GM20000 (cell line): ENCODE measurements at regions not wholly inside any gene's neighbourhood (a gene's known extent, or its start where the extent isn't known, plus 50 kb on each side); places are given as distances from the start of the nearest gene placed in this dataset.

ENCODE experiments used
- DNase-seq: peaks from one replicate; pipeline ENCODE4 v3.0.0; 2012; ENCODE audit warnings: low spot score
- TF ChIP-seq, protein P1 (sequence below): IDR thresholded peaks from 2 replicates; pipeline ENCODE4 v1.5.1; 2012; ENCODE audit warnings: mild to moderate bottlenecking, control low read depth; ENCODE audit errors: extremely low read depth, missing control alignments

- TF ChIP-seq, protein P1, sequence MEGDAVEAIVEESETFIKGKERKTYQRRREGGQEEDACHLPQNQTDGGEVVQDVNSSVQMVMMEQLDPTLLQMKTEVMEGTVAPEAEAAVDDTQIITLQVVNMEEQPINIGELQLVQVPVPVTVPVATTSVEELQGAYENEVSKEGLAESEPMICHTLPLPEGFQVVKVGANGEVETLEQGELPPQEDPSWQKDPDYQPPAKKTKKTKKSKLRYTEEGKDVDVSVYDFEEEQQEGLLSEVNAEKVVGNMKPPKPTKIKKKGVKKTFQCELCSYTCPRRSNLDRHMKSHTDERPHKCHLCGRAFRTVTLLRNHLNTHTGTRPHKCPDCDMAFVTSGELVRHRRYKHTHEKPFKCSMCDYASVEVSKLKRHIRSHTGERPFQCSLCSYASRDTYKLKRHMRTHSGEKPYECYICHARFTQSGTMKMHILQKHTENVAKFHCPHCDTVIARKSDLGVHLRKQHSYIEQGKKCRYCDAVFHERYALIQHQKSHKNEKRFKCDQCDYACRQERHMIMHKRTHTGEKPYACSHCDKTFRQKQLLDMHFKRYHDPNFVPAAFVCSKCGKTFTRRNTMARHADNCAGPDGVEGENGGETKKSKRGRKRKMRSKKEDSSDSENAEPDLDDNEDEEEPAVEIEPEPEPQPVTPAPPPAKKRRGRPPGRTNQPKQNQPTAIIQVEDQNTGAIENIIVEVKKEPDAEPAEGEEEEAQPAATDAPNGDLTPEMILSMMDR: no peak
- no peak for DNase-seq
Observed at GRCh38 chrX:149992918-149993317, 54.6 kb upstream of the EOLA2 start.

- TF ChIP-seq, protein P1: no peak
- DNase-seq: no peak
Observed at GRCh38 chrX:149993989-149994388, 55.7 kb upstream of the EOLA2 start.

DNA sequence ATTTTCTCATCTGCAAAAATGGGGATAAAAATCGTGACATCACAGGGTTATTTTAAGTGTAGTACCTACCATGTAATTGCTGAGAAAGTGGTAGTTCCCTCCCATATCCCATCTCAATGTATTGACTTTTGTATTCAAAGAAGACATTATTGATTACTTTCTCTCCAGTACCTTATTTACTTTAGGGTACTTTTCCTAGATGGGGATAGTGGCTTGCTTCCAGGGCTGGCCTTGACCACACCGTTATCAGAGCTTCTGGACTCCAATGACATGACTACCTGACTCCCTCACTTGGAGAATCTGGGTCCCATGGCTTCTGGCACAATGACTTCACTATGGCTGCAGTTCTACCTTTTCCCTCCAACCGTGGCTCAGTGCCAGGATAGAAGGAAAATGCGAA is 58.2 kb upstream of the EOLA2 start:
- no peak for DNase-seq
- TF ChIP-seq, protein P1: no peak

DNA sequence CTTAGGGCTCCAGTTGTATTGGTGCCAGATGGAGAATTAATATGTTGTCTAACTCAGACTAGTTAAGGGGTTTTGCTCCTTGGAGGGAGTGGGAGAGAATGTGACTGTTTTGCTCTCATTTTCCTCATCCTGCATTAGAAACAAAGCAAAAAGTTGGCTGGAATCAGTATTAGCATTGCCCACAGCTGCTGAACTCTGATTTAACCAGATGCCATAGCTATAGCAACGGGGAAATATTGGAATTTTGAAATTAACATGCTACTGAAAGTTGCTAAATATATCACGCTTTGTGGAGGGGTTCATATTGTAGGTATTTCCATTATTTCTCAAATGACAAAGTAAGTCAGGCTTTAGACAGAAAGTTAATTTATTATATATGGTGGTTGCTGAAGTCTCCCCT is 66.7 kb upstream of the EOLA2 start:
- no peak for DNase-seq
- TF ChIP-seq, protein P1: no peak

DNA sequence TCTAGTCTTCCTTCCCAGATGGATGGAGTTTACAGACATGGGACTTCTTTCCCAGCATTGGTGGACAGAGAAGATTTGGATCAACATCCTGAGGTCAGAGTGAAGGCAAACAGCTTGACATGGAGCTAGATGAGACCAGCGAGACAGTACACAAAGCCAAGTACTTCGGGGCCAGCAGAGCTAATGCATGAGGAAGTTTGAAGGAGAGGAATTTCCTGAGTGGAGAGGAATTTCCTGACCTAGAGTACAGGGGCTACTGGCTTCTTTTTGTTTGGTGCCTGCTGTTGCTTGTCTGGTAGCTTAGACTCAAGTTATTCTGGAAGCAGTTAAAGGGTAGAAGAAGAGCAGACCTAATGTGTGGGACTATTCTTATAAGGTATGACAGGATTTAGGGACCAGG is 69.1 kb upstream of the EOLA2 start:
- no peak for DNase-seq
- TF ChIP-seq, protein P1: no peak

DNA sequence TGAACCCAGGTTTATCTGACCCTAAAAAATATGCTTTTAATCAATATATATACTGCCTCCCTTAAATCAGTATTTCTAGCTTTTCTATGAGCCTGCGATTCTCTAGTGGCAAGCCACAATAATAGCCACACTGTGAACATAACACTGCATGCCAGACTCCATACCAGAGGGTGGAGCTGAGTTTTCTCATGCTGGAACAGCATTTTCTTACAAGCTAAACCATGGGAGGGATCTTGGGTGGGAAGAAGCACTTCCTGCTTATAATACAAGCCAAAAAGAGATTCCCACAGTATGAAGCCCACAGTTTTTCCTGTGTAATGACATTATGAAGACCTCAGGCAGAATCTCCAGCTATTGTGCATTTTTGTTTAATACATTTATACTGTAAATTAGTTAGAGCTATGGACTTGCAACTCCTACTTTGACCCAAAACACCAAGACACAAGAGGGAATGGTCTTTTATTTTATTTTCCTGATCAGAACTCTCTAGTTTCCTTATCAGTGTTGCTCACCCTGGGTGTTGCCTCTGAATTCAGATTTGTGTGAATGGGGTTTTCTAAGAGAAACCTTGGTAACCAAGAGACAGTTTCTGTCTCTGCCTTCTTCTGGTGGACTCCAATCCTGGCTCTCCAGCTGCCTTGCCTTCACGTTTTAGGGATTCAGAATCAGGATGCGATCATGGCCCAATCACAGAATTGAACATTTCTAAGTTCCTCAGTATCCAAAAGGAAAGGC is 74.5 kb upstream of the EOLA2 start:
- no peak for DNase-seq
- TF ChIP-seq, protein P1: no peak

- DNase-seq: no peak
- TF ChIP-seq, protein P1: no peak
Observed at GRCh38 chrX:150014525-150014924, 76.2 kb upstream of the EOLA2 start.
